HuH-7 (cell line): ENCODE measurements at regions not wholly inside any gene's neighbourhood (a gene's known extent, or its start where the extent isn't known, plus 50 kb on each side); places are given as distances from the start of the nearest gene placed in this dataset.
"Not testable (repeated sequence)": the region's sequence is repeated elsewhere in the genome, so short reads cannot be mapped to it uniquely, and the experiment has no call there.

ENCODE experiments used
- DNase-seq: peaks from one replicate; pipeline ENCODE4 v3.0.0; 2011; ENCODE audit warnings: low spot score

GRCh38 chr5:25025831-25026230 is 381.1 kb upstream of the CDH10 start:
- no peak for DNase-seq

GRCh38 chr5:25020454-25020853 is 375.7 kb upstream of the CDH10 start:
- no peak for DNase-seq

GRCh38 chr5:25009063-25009462 is 364.3 kb upstream of the CDH10 start:
- no peak for DNase-seq

DNA sequence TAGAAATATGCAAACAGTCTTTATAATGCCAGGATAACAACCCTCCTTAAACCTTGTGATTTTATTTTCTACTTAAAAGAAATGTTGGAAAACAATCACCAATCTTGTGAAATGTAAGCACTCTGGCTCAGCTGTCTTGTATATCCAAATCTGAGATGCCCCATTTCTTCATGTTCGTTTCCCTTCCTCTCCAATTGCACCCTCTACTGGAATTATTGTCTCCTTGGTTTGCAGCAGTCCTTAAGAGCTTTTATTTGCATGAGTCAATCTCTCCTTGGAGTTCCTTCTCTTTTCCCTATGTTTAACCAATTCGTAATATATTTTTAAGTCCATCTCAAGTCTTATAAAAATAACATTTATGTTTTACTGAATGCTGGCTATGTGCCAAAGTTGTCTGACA is 362.0 kb upstream of the CDH10 start:
- DNase-seq = no peak

DNA sequence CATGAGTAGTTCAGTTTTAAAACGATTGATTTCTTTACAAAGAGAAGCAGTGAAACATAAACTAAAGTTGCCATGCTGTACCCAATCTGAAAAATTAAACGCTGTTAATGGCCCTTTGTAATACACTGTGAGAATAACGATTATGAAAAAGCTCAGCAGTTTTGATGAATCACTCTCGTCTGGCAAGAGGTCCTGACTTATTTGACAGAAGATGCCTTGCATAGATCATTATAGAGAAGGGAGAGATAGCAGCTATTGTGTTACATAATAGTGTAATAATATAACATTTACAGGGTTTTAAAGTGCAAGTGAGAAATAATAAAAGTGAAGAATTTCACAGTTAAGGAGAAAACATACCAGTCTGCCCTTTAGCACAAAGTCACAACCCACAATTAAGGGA is 361.5 kb upstream of the CDH10 start:
- DNase-seq = no peak

GRCh38 chr5:25005431-25005830 is 360.7 kb upstream of the CDH10 start:
- no peak for DNase-seq

- no peak for DNase-seq
Measured at GRCh38 chr5:25002371-25002770, 357.6 kb upstream of the CDH10 start.

DNA sequence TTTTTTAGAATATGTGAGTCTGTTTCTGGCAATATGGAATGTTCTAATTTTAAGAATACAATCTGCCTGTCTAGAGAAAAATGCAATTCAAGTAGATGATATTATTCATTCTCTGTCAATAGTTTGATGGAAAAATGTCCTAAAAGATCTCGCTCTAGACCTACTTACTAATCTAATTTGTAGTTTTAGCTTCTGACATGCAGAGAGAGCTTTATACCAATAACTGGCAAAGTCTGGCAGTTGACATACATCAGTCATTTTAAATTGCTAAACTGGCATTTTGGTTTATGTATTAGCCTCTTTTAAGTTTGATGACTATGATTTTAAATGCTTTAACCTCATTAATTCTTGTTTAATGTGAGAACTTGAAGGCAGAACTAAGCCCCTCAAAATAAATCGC is 355.0 kb upstream of the CDH10 start:
- DNase-seq = no peak

- DNase-seq = no peak
Measured at GRCh38 chr5:24998641-24999040, 353.9 kb upstream of the CDH10 start.

DNA sequence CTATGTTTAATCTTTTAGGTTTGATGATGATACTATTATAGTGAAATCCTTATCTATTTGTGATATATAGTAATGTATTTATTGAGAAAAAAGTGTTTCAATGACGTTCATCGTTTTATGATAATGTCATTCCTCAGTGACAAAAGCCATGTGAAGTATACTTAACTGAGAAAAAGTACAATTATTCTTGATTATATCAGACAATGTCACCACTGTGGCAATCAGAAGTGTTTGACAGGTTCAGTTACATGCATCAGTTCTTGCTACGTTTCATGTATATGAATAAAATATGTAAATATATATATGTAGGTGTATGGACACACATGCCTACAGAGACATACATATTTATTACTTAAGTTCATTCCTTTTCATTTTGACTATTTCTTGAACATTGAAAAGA is 341.5 kb upstream of the CDH10 start:
- DNase-seq = no peak

- not testable (repeated sequence) for DNase-seq
Measured at GRCh38 chr5:24978552-24978951, 333.8 kb upstream of the CDH10 start.

DNA sequence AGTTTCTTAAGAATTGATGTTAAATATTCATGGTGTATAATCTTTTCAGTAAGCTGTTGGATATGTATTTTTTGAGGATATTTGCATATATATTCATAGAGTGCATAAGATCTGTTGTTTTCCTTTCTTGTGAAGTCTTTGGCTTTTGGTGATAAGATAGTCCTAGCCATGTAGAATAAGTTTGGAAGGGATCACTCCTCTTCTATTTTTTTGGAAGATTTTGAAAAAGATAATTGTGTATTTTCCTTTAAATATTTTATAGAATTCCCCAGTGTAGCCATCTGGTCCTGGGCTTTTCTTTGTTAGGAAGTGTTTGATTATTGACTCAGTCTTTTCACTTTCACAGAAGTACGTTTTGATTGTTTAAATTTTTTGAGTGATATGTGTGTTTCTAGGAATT is 318.8 kb upstream of the CDH10 start:
- DNase-seq = no peak

DNA sequence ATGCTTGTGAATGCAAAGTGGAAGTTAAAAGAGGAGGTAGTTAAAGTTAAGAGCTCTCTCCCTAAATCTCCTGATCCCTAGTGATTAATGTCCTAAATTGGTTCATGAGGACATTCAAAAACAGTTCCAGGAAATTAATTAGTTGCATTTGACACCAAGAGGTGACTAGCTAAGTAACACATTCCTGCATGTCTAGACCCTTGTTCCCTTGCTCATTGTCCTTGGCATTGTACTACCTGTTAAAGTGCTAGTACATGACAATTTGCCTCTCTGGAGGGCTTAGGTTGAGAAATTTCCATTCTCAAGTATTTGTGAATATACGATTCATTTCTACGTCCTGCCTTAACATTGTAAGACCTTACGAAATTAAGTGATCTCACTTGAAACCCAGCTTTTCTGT is 278.6 kb upstream of the CDH10 start:
- no peak for DNase-seq

GRCh38 chr5:24918676-24919075 is 273.9 kb upstream of the CDH10 start:
- DNase-seq = no peak

DNA sequence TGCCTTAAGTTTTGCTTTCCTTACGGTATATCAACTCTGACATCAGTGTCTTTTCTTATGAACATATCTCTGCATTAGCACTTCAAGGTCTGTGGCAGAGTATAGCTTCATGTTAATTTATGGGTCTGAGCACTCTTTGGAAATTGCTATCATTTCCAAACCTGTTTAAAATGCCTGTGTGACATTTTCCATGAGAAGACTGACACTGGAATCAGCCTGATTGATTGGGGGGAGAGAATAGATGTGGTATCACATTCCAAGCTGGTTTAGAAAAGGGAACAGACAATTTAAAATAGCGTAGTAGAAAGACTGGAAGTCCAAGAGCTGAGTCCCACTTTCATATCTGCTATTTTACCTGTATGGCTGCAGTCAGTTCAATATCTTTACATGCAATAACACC is 272.1 kb upstream of the CDH10 start:
- no peak for DNase-seq

GRCh38 chr5:24909210-24909609 is 264.4 kb upstream of the CDH10 start:
- DNase-seq = no peak

DNA sequence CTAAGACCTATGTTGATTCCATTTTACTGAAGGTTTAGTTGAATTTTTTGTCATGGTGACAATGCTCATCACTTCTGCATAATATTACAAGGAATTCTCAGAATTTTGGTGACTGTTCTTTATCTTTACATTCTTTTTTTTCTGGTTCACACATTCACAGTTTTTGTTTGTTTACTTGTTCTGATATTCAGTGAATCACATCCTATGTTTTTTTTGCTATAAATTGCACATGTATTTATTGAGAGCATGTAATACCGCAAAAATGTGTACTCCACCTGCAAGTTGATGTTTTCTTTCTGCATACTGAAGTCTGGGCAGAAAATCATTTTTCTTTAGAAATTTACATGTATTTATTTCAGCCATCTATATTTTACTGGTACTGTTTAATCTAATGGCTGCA is 261.9 kb upstream of the CDH10 start:
- no peak for DNase-seq

DNA sequence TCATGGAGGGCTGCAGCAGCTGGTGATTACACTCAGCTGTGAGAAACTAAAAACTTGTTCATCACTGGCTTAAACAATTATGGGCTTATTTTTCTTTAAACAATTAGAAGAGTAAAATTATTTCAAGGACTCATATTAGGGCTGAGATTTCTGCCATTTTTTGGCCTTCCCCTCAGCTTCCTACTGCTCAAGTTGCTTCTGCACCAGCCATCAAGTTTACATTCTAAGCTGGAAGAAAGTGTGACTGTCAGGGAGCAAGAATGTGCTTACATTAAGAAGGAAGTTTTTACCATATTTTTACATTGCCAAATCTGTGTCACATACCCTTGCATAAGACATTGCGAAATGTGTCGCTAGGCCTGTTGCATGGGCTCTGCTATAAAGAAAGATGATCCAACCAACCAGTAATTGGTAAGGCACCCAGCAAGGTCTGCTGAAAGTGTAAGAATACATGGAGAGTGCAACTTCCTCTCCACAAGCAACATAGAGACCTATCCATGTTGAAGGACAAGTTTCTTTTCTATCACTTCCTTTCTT is 260.3 kb upstream of the CDH10 start:
- DNase-seq = no peak

- no peak for DNase-seq
Measured at GRCh38 chr5:24899180-24899579, 254.4 kb upstream of the CDH10 start.

DNA sequence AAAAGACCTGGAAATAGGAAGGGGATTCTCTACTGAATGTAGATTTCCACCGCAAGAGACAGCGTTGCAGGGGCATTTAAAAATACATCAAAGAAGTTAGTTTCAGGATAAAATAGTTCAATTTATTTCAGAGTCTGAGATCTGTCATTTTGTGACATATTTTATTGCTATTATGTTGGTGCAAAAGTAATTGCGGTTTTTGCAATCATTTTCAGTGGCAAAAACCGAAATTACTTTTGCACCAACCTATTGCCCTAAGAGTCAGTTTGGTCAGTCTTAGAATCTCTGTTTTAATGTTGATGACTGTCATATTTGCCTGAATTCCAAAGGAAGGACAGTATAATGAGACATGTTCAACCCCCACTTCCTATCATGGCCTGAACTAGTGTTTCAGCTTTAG is 219.5 kb upstream of the CDH10 start:
- no peak for DNase-seq

GRCh38 chr5:24862117-24862516 is 217.3 kb upstream of the CDH10 start:
- no peak for DNase-seq

- DNase-seq = no peak
Measured at GRCh38 chr5:24855485-24855884, 210.7 kb upstream of the CDH10 start.

DNA sequence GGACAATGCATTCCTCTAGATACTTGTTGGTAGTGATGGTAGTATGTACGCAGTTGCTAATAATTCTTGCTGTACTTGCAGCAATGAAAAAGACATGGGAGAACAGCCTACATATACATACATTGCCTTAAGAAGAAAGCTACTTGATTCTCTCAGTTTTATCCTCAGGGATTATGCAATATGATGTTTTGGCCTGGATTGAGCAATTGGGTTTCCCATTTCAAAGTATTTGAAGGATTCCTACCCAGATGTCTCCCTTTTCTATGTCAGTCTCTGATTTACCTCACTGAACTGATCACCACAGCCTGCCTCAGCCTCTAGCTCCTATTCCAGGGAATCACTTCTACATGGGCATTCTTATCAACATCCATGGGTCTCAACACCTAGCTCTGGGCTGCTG is 210.1 kb upstream of the CDH10 start:
- no peak for DNase-seq

GRCh38 chr5:24854350-24854749 is 209.6 kb upstream of the CDH10 start:
- DNase-seq = no peak

DNA sequence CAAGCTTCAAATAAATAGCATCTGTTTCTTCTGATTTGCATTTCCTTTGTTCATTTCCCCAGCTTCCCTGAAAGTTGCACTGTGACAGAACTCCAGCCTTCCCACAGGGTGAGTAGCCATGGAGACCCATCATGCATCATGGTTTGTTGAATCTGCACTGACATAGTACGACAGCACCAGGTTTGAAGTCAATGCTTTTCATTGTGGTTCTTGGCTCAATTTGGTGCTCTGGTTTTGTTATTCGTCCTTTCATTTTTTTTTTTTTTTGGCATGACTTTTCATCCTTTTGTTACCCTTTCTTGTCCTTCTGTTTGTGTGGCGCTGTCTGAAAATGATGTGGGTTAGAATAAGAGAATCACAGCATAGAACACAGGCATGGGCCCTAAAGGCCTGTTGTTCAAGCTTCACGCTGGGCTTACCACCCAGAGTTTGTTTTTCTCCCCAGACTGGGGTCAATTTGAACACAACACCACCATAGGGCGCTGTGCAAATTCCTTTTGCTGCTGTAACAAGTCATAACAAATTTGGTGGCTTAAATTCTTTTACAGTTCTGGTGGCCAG is 206.2 kb upstream of the CDH10 start:
- no peak for DNase-seq
